ENCODE measurements at regions not wholly inside any gene's neighbourhood (a gene's known extent, or its start where the extent isn't known, plus 50 kb on each side); places are given as distances from the start of the nearest gene placed in this dataset.

- DNase-seq (no peak), ATAC-seq (no peak)
- Histone ChIP-seq H3K27me3 (ENCODE audit: control insufficient read depth, insufficient read depth, low read length) (peaks cover 8% of the 10 kb centered on the region), H3K4me3 (ENCODE audit: low read length) (no peak overlapping the region), H3K27ac (ENCODE audit: low read length) (no peak overlapping the region), H3K9me3 (ENCODE audit: control insufficient read depth, insufficient read depth, low read length) (no peaks in the 10 kb centered on the region), H3K36me3 (ENCODE audit: control insufficient read depth, insufficient read depth, low read length) (no peaks in the 10 kb centered on the region), H3K4me1 (ENCODE audit: control insufficient read depth, insufficient read depth, low read length) (no peaks in the 10 kb centered on the region)
- no peak overlapping the region for H3K4me3 Mint-ChIP-seq
- TF ChIP-seq, protein P1, sequence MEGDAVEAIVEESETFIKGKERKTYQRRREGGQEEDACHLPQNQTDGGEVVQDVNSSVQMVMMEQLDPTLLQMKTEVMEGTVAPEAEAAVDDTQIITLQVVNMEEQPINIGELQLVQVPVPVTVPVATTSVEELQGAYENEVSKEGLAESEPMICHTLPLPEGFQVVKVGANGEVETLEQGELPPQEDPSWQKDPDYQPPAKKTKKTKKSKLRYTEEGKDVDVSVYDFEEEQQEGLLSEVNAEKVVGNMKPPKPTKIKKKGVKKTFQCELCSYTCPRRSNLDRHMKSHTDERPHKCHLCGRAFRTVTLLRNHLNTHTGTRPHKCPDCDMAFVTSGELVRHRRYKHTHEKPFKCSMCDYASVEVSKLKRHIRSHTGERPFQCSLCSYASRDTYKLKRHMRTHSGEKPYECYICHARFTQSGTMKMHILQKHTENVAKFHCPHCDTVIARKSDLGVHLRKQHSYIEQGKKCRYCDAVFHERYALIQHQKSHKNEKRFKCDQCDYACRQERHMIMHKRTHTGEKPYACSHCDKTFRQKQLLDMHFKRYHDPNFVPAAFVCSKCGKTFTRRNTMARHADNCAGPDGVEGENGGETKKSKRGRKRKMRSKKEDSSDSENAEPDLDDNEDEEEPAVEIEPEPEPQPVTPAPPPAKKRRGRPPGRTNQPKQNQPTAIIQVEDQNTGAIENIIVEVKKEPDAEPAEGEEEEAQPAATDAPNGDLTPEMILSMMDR (IDR thresholded peaks at IDR 0.05): no peak
- no peaks in the 10 kb centered on the region for H3K9me3 Mint-ChIP-seq
- peaks cover 0 to 6% of the 10 kb centered on the region in 2 donors for H3K4me1 Mint-ChIP-seq
- H3K27ac Mint-ChIP-seq: no peak overlapping the region
- intact Hi-C loops (cut with micrococcal nuclease): no loop called here
- no peaks in the 10 kb centered on the region for H3K36me3 Mint-ChIP-seq
- WGBS (ENCODE audit: insufficient coverage): 21% methylated on average over 15 of the region's 15 CpGs
- H3K27me3 Mint-ChIP-seq (ENCODE audit: low read depth in 2 of 2): peaks cover 34 to 44% of the 10 kb centered on the region in 2 donors
Measured at GRCh38 chr4:3834186-3834662, 68.0 kb downstream of the ADRA2C start.

- DNase-seq (no peak), ATAC-seq (no peak)
- intact Hi-C loops (cut with micrococcal nuclease): no loop called here
- Mint-ChIP-seq H3K27ac (no peak overlapping the region), H3K4me3 (no peak overlapping the region), H3K4me1 (peaks cover 0 to 6% of the 10 kb centered on the region in 2 donors), H3K27me3 (ENCODE audit: low read depth in 2 of 2) (peaks cover 34 to 41% of the 10 kb centered on the region in 2 donors), H3K9me3 (no peaks in the 10 kb centered on the region), H3K36me3 (no peaks in the 10 kb centered on the region)
- H3K27ac ChIP-seq (ENCODE audit: low read length): no peak overlapping the region
- H3K27me3 ChIP-seq (ENCODE audit: control insufficient read depth, insufficient read depth, low read length): peaks cover 8% of the 10 kb centered on the region
- H3K4me1 ChIP-seq (ENCODE audit: control insufficient read depth, insufficient read depth, low read length): no peaks in the 10 kb centered on the region
- no peaks in the 10 kb centered on the region for H3K9me3 ChIP-seq (ENCODE audit: control insufficient read depth, insufficient read depth, low read length)
- TF ChIP-seq, protein P1 (IDR thresholded peaks at IDR 0.05): no peak
- 47% methylated on average over 18 of the region's 18 CpGs for WGBS (ENCODE audit: insufficient coverage)
- H3K36me3 ChIP-seq (ENCODE audit: control insufficient read depth, insufficient read depth, low read length): no peaks in the 10 kb centered on the region
- H3K4me3 ChIP-seq (ENCODE audit: low read length): no peak overlapping the region
Measured at GRCh38 chr4:3834663-3835521, 68.7 kb downstream of the ADRA2C start.

DNA sequence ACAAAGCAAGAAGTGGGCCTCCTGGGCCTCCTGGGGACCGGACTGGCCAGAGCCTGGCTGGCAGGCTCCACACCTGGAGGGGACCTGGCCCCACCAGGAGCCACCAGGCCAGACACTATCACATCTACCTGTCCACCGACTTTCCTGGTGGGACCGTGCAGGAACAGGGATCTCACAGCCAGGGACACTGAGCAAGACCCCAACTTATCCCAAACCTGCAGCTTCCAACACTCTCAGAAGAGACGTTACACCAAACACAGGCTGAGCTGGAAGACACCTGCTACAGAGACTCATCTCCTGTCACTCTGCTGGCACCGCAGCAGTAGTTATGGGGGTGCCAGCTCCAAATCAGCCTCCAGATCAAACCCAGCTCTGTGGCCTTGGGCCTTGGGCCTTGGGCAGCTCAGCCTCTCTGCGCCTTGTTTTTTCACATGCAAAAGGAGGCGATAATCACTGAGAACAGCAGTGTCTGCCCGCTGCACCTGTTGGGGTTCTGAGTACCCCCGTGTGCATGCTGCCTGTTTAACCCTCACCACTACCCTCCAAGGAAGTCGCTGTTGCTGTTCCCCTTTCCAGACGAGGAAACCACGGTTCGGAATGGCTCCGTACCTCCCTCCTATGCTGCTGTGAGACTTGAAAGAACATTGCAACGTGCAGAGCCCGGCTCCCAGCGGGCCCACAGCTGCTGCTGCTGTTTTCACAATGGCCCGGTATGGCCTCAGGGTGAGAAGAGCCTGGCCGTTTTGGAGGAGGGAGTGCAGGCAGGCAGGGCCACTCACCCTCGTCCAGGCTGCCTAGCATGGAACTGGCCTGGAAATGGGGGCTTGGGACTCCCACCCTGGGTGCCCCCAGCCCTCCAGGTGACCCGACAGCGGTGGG, 69.6 kb downstream of the ADRA2C start:
- ATAC-seq: no peak
- H3K27ac Mint-ChIP-seq: no peak overlapping the region
- 40% methylated on average over 22 of the region's 22 CpGs for WGBS (ENCODE audit: insufficient coverage)

More for the DNA sequence above, 69.6 kb downstream of the ADRA2C start:
- Mint-ChIP-seq H3K9me3 (no peaks in the 10 kb centered on the region), H3K36me3 (no peaks in the 10 kb centered on the region), H3K27me3 (ENCODE audit: low read depth in 2 of 2) (peaks cover 34 to 36% of the 10 kb centered on the region in 2 donors), H3K4me1 (peaks cover 0 to 6% of the 10 kb centered on the region in 2 donors), H3K4me3 (no peak overlapping the region)
- TF ChIP-seq, protein P1 (IDR thresholded peaks at IDR 0.05): no peak
- no peaks in the 10 kb centered on the region for H3K4me1 ChIP-seq (ENCODE audit: control insufficient read depth, insufficient read depth, low read length)
- H3K36me3 ChIP-seq (ENCODE audit: control insufficient read depth, insufficient read depth, low read length): no peaks in the 10 kb centered on the region
- no peak for DNase-seq
- H3K9me3 ChIP-seq (ENCODE audit: control insufficient read depth, insufficient read depth, low read length): no peaks in the 10 kb centered on the region
- no peak overlapping the region for H3K4me3 ChIP-seq (ENCODE audit: low read length)
- intact Hi-C loops (cut with micrococcal nuclease): no loop called here
- peaks cover 8% of the 10 kb centered on the region for H3K27me3 ChIP-seq (ENCODE audit: control insufficient read depth, insufficient read depth, low read length)
- no peak overlapping the region for H3K27ac ChIP-seq (ENCODE audit: low read length)
